ENCODE measurements at regions not wholly inside any gene's neighbourhood (a gene's known extent, or its start where the extent isn't known, plus 50 kb on each side); places are given as distances from the start of the nearest gene placed in this dataset.
A peak's percentile ranks its signal among the peaks of the same experiment; 100 is the strongest.

- Mint-ChIP-seq H3K27me3 (peaks cover 24% of the 10 kb centered on the region), H3K27ac (no peak overlapping the region), H3K9me3 (peaks cover 0 to 8% of the 10 kb centered on the region in 2 donors), H3K4me1 (no peaks in the 10 kb centered on the region), H3K4me3 (no peak overlapping the region)
- DNase-seq, result no peak
- no peak for ATAC-seq
Observed at GRCh38 chr7:25815711-25816110, 336.3 kb upstream of the NFE2L3 start.

GRCh38 chr7:25820432-25821040 is 331.5 kb upstream of the NFE2L3 start:
- H3K9me3 Mint-ChIP-seq, result peaks cover 0 to 8% of the 10 kb centered on the region in 2 donors
- no peak overlapping the region for H3K27ac Mint-ChIP-seq
- no peak overlapping the region for H3K4me3 Mint-ChIP-seq
- H3K27me3 Mint-ChIP-seq, result peaks cover 64% of the 10 kb centered on the region
- no peak for DNase-seq
- no peaks in the 10 kb centered on the region for H3K4me1 Mint-ChIP-seq
- ATAC-seq, result no peak

- ATAC-seq, result no peak
- no peak for DNase-seq
- peaks cover 65% of the 10 kb centered on the region for H3K27me3 Mint-ChIP-seq
- no peak overlapping the region for H3K4me3 Mint-ChIP-seq
- peaks cover 0 to 8% of the 10 kb centered on the region in 2 donors for H3K9me3 Mint-ChIP-seq
- no peak overlapping the region for H3K27ac Mint-ChIP-seq
- H3K4me1 Mint-ChIP-seq, result no peaks in the 10 kb centered on the region
Observed at GRCh38 chr7:25821225-25821624, 330.8 kb upstream of the NFE2L3 start.

- no peak for DNase-seq
- H3K4me3 Mint-ChIP-seq, result no peak overlapping the region
- no peaks in the 10 kb centered on the region for H3K9me3 Mint-ChIP-seq
- H3K4me1 Mint-ChIP-seq, result no peaks in the 10 kb centered on the region
- peaks cover 55% of the 10 kb centered on the region for H3K27me3 Mint-ChIP-seq
- H3K27ac Mint-ChIP-seq, result no peak overlapping the region
- no peak for ATAC-seq
Observed at GRCh38 chr7:25822823-25823222, 329.2 kb upstream of the NFE2L3 start.

- Mint-ChIP-seq H3K27ac (no peak overlapping the region), H3K27me3 (peaks cover 51% of the 10 kb centered on the region), H3K4me3 (no peak overlapping the region), H3K9me3 (no peaks in the 10 kb centered on the region), H3K4me1 (no peaks in the 10 kb centered on the region)
- no peak for ATAC-seq
- no peak for DNase-seq
Observed at GRCh38 chr7:25823571-25823970, 328.4 kb upstream of the NFE2L3 start.

- no peak for DNase-seq
- no peak overlapping the region for H3K27ac Mint-ChIP-seq
Observed at GRCh38 chr7:25828468-25828867, 323.5 kb upstream of the NFE2L3 start.

GRCh38 chr7:25829663-25830062 is 322.3 kb upstream of the NFE2L3 start:
- no peak for DNase-seq
- ATAC-seq, result no peak
- H3K27ac Mint-ChIP-seq, result no peak overlapping the region
- no peaks in the 10 kb centered on the region for H3K4me1 Mint-ChIP-seq
- no peak overlapping the region for H3K4me3 Mint-ChIP-seq
- no peaks in the 10 kb centered on the region for H3K9me3 Mint-ChIP-seq
- H3K27me3 Mint-ChIP-seq, result peaks cover 18% of the 10 kb centered on the region

More at GRCh38 chr7:25828468-25828867, 323.5 kb upstream of the NFE2L3 start:
- no peak for ATAC-seq
- Mint-ChIP-seq H3K4me3 (no peak overlapping the region), H3K9me3 (no peaks in the 10 kb centered on the region), H3K4me1 (no peaks in the 10 kb centered on the region), H3K27me3 (peaks cover 30% of the 10 kb centered on the region)

- no peak overlapping the region for H3K27ac Mint-ChIP-seq
- peaks cover 13% of the 10 kb centered on the region for H3K27me3 Mint-ChIP-seq
- H3K4me1 Mint-ChIP-seq, result no peaks in the 10 kb centered on the region
- no peaks in the 10 kb centered on the region for H3K9me3 Mint-ChIP-seq
- no peak overlapping the region for H3K4me3 Mint-ChIP-seq
- DNase-seq, result no peak
- ATAC-seq, result no peak
Observed at GRCh38 chr7:25830215-25830614, 321.8 kb upstream of the NFE2L3 start.

GRCh38 chr7:25831062-25831691 is 320.8 kb upstream of the NFE2L3 start:
- H3K4me3 Mint-ChIP-seq, result no peak overlapping the region
- H3K27ac Mint-ChIP-seq, result no peak overlapping the region
- H3K9me3 Mint-ChIP-seq, result no peaks in the 10 kb centered on the region
- DNase-seq, result no peak
- no peak for ATAC-seq
- peaks cover 8% of the 10 kb centered on the region for H3K27me3 Mint-ChIP-seq
- H3K4me1 Mint-ChIP-seq, result no peaks in the 10 kb centered on the region

- Mint-ChIP-seq H3K9me3 (no peaks in the 10 kb centered on the region), H3K4me3 (no peak overlapping the region), H3K27ac (no peak overlapping the region), H3K27me3 (peaks cover 8% of the 10 kb centered on the region), H3K4me1 (no peaks in the 10 kb centered on the region)
- DNase-seq (no peak), ATAC-seq (no peak)
Observed at GRCh38 chr7:25831831-25832411, 320.1 kb upstream of the NFE2L3 start.

- no peaks in the 10 kb centered on the region for H3K4me1 Mint-ChIP-seq
- DNase-seq, result no peak
- H3K9me3 Mint-ChIP-seq, result no peaks in the 10 kb centered on the region
- no peak for ATAC-seq
- no peak overlapping the region for H3K27ac Mint-ChIP-seq
- no peak overlapping the region for H3K4me3 Mint-ChIP-seq
- peaks cover 8% of the 10 kb centered on the region for H3K27me3 Mint-ChIP-seq
Observed at GRCh38 chr7:25832456-25832855, 319.5 kb upstream of the NFE2L3 start.

GRCh38 chr7:25832929-25833328 is 319.1 kb upstream of the NFE2L3 start:
- DNase-seq, result no peak
- Mint-ChIP-seq H3K27me3 (peaks cover 8% of the 10 kb centered on the region), H3K9me3 (no peaks in the 10 kb centered on the region), H3K27ac (peak overlapping the region in 1 of 2 donors; percentile 70), H3K4me1 (no peaks in the 10 kb centered on the region), H3K4me3 (no peak overlapping the region)
- ATAC-seq, result no peak

- ATAC-seq (no peak), DNase-seq (no peak)
- Mint-ChIP-seq H3K4me3 (no peak overlapping the region), H3K4me1 (no peaks in the 10 kb centered on the region), H3K9me3 (no peaks in the 10 kb centered on the region), H3K27me3 (peaks cover 8% of the 10 kb centered on the region), H3K27ac (no peak overlapping the region)
Observed at GRCh38 chr7:25834050-25834449, 317.9 kb upstream of the NFE2L3 start.

GRCh38 chr7:25835197-25835596 is 316.8 kb upstream of the NFE2L3 start:
- DNase-seq, result no peak
- peaks cover 8% of the 10 kb centered on the region for H3K27me3 Mint-ChIP-seq
- H3K4me3 Mint-ChIP-seq, result no peak overlapping the region
- H3K27ac Mint-ChIP-seq, result no peak overlapping the region
- H3K4me1 Mint-ChIP-seq, result no peaks in the 10 kb centered on the region
- ATAC-seq, result no peak
- no peaks in the 10 kb centered on the region for H3K9me3 Mint-ChIP-seq

GRCh38 chr7:25839084-25839769 is 312.8 kb upstream of the NFE2L3 start:
- DNase-seq (no peak), ATAC-seq (no peak)
- Mint-ChIP-seq H3K4me1 (no peaks in the 10 kb centered on the region), H3K4me3 (no peak overlapping the region), H3K27me3 (peaks cover 13% of the 10 kb centered on the region), H3K27ac (no peak overlapping the region), H3K9me3 (no peaks in the 10 kb centered on the region)

- Mint-ChIP-seq H3K27me3 (peaks cover 14% of the 10 kb centered on the region), H3K27ac (no peak overlapping the region), H3K4me3 (no peak overlapping the region), H3K4me1 (no peaks in the 10 kb centered on the region), H3K9me3 (no peaks in the 10 kb centered on the region)
- DNase-seq, result no peak
- no peak for ATAC-seq
Observed at GRCh38 chr7:25840209-25840792, 311.7 kb upstream of the NFE2L3 start.
